ENCODE measurements at regions not wholly inside any gene's neighbourhood (a gene's known extent, or its start where the extent isn't known, plus 50 kb on each side); places are given as distances from the start of the nearest gene placed in this dataset.

- TF ChIP-seq ZNF462 (CRISPR knock-in tag; IDR thresholded peaks at IDR 0.05), result no peak
- TF ChIP-seq ZNF114 (CRISPR knock-in tag; IDR thresholded peaks at IDR 0.05), result no peak
- TF ChIP-seq CTCF (conservative IDR thresholded peaks at IDR 0.05; ENCODE audit: low read depth in 2 of 2), result no peak
- no peak for TF ChIP-seq ZNF331 (CRISPR knock-in tag; IDR thresholded peaks at IDR 0.05; ENCODE audit: low read depth)
- no peak for TF ChIP-seq EZH2phosphoT487 (IDR thresholded peaks at IDR 0.05; ENCODE audit: unreplicated experiment)
- TF ChIP-seq EZH2 (IDR thresholded peaks at IDR 0.05; ENCODE audit: low read depth, unreplicated experiment), result no peak
Measured at GRCh38 chr20:40435146-40435895, 253.7 kb downstream of the MAFB start (continued).

- H3K4me2 ChIP-seq, result no peak overlapping the region
- H3F3A ChIP-seq (replicated peaks; ENCODE audit: low read depth), result no peaks in the 10 kb centered on the region
- H3K79me2 ChIP-seq (replicated peaks; ENCODE audit: insufficient read depth), result no peaks in the 10 kb centered on the region
- Mint-ChIP-seq H3K27me3 (ENCODE audit: insufficient read depth, low read depth, poor library complexity) (peaks cover 3% of the 10 kb centered on the region), H3K27ac (no peak overlapping the region; the same call in 1 of the 2 replicates), H3K4me3 (no peak overlapping the region), H3K9me3 (no peaks in the 10 kb centered on the region), H3K4me1 (peaks cover 9% of the 10 kb centered on the region), H3K36me3 (ENCODE audit: low read depth) (no peaks in the 10 kb centered on the region)
- H2AFZ ChIP-seq, result no peak overlapping the region
- H4K20me1 ChIP-seq (replicated peaks; ENCODE audit: insufficient read depth), result no peaks in the 10 kb centered on the region
- H3K4me3 ChIP-seq, result no peak overlapping the region
- H3K27ac ChIP-seq (ENCODE audit: low read depth), result no peak overlapping the region
- H3K36me3 ChIP-seq (ENCODE audit: insufficient read depth), result no peaks in the 10 kb centered on the region
- DNase-seq (ENCODE audit: low spot score) (no peak), ATAC-seq (no peak)
- H3K27me3 ChIP-seq (ENCODE audit: insufficient read depth), result no peaks in the 10 kb centered on the region
- H3K9me2 ChIP-seq (ENCODE audit: insufficient read depth), result peaks cover 11% of the 10 kb centered on the region
- H3K4me1 ChIP-seq (ENCODE audit: insufficient read depth), result no peaks in the 10 kb centered on the region
- no peak for TF ChIP-seq ZNF114 (CRISPR knock-in tag; IDR thresholded peaks at IDR 0.05)
- no peak for TF ChIP-seq CTCF (conservative IDR thresholded peaks at IDR 0.05; ENCODE audit: low read depth in 2 of 2)
- no peak for TF ChIP-seq ZNF331 (CRISPR knock-in tag; IDR thresholded peaks at IDR 0.05; ENCODE audit: low read depth)
Measured at GRCh38 chr20:40434122-40434521, 254.9 kb downstream of the MAFB start.
